GM19035 (cell line): ENCODE measurements at regions not wholly inside any gene's neighbourhood (a gene's known extent, or its start where the extent isn't known, plus 50 kb on each side); places are given as distances from the start of the nearest gene placed in this dataset.

Experiments
- ATAC-seq: cut with Tn5 transposase; IDR thresholded peaks from one replicate; pipeline ENCODE4 v1.9.1; 2021; ENCODE audit not compliant: unreplicated experiment

GRCh38 chr10:117914334-117914733, 132.4 kb downstream of the RAB11FIP2 start:
- no peak for ATAC-seq

- ATAC-seq, result no peak
Observed at GRCh38 chr10:117920956-117921355, 125.8 kb downstream of the RAB11FIP2 start.

GRCh38 chr10:117921421-117921820, 125.3 kb downstream of the RAB11FIP2 start:
- no peak for ATAC-seq

GRCh38 chr10:117924820-117925219, 121.9 kb downstream of the RAB11FIP2 start:
- no peak for ATAC-seq

- no peak for ATAC-seq
Observed at GRCh38 chr10:117925369-117925768, 121.4 kb downstream of the RAB11FIP2 start.

- no peak for ATAC-seq
Observed at GRCh38 chr10:117926491-117926890, 120.2 kb downstream of the RAB11FIP2 start.

- no peak for ATAC-seq
Observed at GRCh38 chr10:117927332-117927731, 119.4 kb downstream of the RAB11FIP2 start.

GRCh38 chr10:117927871-117928270, 118.9 kb downstream of the RAB11FIP2 start:
- no peak for ATAC-seq

GRCh38 chr10:117928281-117928680, 118.5 kb downstream of the RAB11FIP2 start:
- ATAC-seq, result no peak

- ATAC-seq, result no peak
Observed at GRCh38 chr10:117928741-117929140, 118.0 kb downstream of the RAB11FIP2 start.

- ATAC-seq, result no peak
Observed at GRCh38 chr10:117929327-117930067, 117.2 kb downstream of the RAB11FIP2 start.

- ATAC-seq, result no peak
Observed at GRCh38 chr10:117931078-117931477, 115.7 kb downstream of the RAB11FIP2 start.

GRCh38 chr10:117933036-117933435, 113.7 kb downstream of the RAB11FIP2 start:
- ATAC-seq, result no peak

GRCh38 chr10:117934477-117934876, 112.3 kb downstream of the RAB11FIP2 start:
- no peak for ATAC-seq

- ATAC-seq, result no peak
Observed at GRCh38 chr10:117936141-117936540, 110.6 kb downstream of the RAB11FIP2 start.

GRCh38 chr10:117936566-117936965, 110.2 kb downstream of the RAB11FIP2 start:
- no peak for ATAC-seq

GRCh38 chr10:117936976-117937375, 109.8 kb downstream of the RAB11FIP2 start:
- ATAC-seq, result no peak

GRCh38 chr10:117938104-117938503, 108.6 kb downstream of the RAB11FIP2 start:
- ATAC-seq, result no peak

- no peak for ATAC-seq
Observed at GRCh38 chr10:117942226-117942625, 104.5 kb downstream of the RAB11FIP2 start.

- ATAC-seq, result no peak
Observed at GRCh38 chr10:117944676-117945447, 101.9 kb downstream of the RAB11FIP2 start.

- no peak for ATAC-seq
Observed at GRCh38 chr10:117945651-117946050, 101.1 kb downstream of the RAB11FIP2 start.

- no peak for ATAC-seq
Observed at GRCh38 chr10:117946525-117947070, 100.1 kb downstream of the RAB11FIP2 start.
